Activated CD4-positive, alpha-beta T cell treated with anti-CD3 and anti-CD28 coated beads, Interleukin-2, Interleukin-6, amounts not matched to agents 100 ng/mL and 50 ng/mL, durations not matched to agents 16 hours and 8 hours (primary cell): ENCODE measurements at regions not wholly inside any gene's neighbourhood (a gene's known extent, or its start where the extent isn't known, plus 50 kb on each side); places are given as distances from the start of the nearest gene placed in this dataset.
"Not testable (repeated sequence)": the region's sequence is repeated elsewhere in the genome, so short reads cannot be mapped to it uniquely, and the experiment has no call there.

Experiments
- DNase-seq: peaks from one replicate; pipeline ENCODE4 v3.0.0-alpha.2; 2020

- no peak for DNase-seq
These were observed 70.6 kb upstream of the GRB10 start for GRCh38 chr7:50853311-50853710.

- DNase-seq: no peak
These were observed 70.2 kb upstream of the GRB10 start for GRCh38 chr7:50852901-50853300.

GRCh38 chr7:50851891-50852290 lies 69.2 kb upstream of the GRB10 start:
- DNase-seq: no peak

GRCh38 chr7:50851451-50851850 lies 68.8 kb upstream of the GRB10 start:
- DNase-seq: no peak

GRCh38 chr7:50849991-50850390 lies 67.3 kb upstream of the GRB10 start:
- DNase-seq: no peak

- DNase-seq: no peak
These were observed 65.5 kb upstream of the GRB10 start for GRCh38 chr7:50848203-50848602.

GRCh38 chr7:50844861-50845260 lies 62.2 kb upstream of the GRB10 start:
- not testable (repeated sequence) for DNase-seq

- no peak for DNase-seq
These were observed 59.3 kb upstream of the GRB10 start for GRCh38 chr7:50842041-50842440.

GRCh38 chr7:50838675-50839377 lies 56.1 kb upstream of the GRB10 start:
- no peak for DNase-seq

GRCh38 chr7:50837965-50838364 lies 55.3 kb upstream of the GRB10 start:
- DNase-seq: no peak

- no peak for DNase-seq
These were observed 54.0 kb upstream of the GRB10 start for GRCh38 chr7:50836646-50837045.

GRCh38 chr7:50835156-50835555 lies 52.5 kb upstream of the GRB10 start:
- no peak for DNase-seq

- no peak for DNase-seq
These were observed 52.0 kb upstream of the GRB10 start for GRCh38 chr7:50834679-50835078.

GRCh38 chr7:50834031-50834535 lies 51.4 kb upstream of the GRB10 start:
- DNase-seq: no peak

GRCh38 chr7:50832744-50833143 lies 50.0 kb upstream of the GRB10 start:
- DNase-seq: peak; percentile 81
